22Rv1 (cell line): ENCODE measurements at regions not wholly inside any gene's neighbourhood (a gene's known extent, or its start where the extent isn't known, plus 50 kb on each side); places are given as distances from the start of the nearest gene placed in this dataset.

Source experiments
- CTCF ChIP-seq: fragments of 450-650 bp; IDR thresholded peaks from 2 replicates; pipeline ENCODE4 v1.5.1; 2017; ENCODE audit warnings: mild to moderate bottlenecking
- ZFX ChIP-seq: fragments of 450-650 bp; IDR thresholded peaks from 2 replicates; pipeline ENCODE4 v1.6.1; 2017; ENCODE audit warnings: antibody characterized with exemption, borderline replicate concordance

GRCh38 chr12:19615384-19615725 is 176.1 kb downstream of the AEBP2 start:
- TF ChIP-seq CTCF = no peak
- no peak for TF ChIP-seq ZFX
